DND-41 (cell line): ENCODE measurements at regions not wholly inside any gene's neighbourhood (a gene's known extent, or its start where the extent isn't known, plus 50 kb on each side); places are given as distances from the start of the nearest gene placed in this dataset.
"Not testable (repeated sequence)": the region's sequence is repeated elsewhere in the genome, so short reads cannot be mapped to it uniquely, and the experiment has no call there.

Source experiments
- EZH2 ChIP-seq: IDR thresholded peaks from 3 replicates; pipeline ENCODE4 v1.6.1; 2012; ENCODE audit warnings: borderline replicate concordance, low read depth, mild to moderate bottlenecking, moderate library complexity, low read length, inconsistent platforms; ENCODE audit not compliant: severe bottlenecking
- TF ChIP-seq, protein P1 (sequence below): IDR thresholded peaks from 2 replicates; pipeline ENCODE4 v1.5.1; 2012; ENCODE audit warnings: borderline replicate concordance, low read length, moderate library complexity, mild to moderate bottlenecking; ENCODE audit not compliant: poor library complexity, severe bottlenecking; ENCODE audit errors: extremely low read depth

DNA sequence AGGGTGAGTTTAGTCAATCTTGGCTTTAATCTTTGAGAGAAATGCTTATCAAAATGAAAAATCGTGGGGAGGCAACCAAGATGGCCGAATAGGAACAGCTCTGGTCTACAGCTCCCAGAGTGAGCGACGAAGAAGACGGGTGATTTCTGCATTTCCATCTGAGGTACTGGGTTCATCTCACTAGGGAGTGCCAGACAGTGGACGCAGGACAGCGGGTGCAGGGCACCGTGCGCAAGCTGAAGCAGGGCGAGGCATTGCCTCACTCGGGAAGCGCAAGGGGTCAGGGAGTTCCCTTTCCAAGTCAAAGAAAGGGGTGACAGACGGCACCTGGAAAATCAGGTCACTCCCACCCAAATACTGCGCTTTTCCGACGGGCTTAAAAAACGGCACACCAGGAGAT, 153.6 kb upstream of the TTC14 start:
- TF ChIP-seq, protein P1, sequence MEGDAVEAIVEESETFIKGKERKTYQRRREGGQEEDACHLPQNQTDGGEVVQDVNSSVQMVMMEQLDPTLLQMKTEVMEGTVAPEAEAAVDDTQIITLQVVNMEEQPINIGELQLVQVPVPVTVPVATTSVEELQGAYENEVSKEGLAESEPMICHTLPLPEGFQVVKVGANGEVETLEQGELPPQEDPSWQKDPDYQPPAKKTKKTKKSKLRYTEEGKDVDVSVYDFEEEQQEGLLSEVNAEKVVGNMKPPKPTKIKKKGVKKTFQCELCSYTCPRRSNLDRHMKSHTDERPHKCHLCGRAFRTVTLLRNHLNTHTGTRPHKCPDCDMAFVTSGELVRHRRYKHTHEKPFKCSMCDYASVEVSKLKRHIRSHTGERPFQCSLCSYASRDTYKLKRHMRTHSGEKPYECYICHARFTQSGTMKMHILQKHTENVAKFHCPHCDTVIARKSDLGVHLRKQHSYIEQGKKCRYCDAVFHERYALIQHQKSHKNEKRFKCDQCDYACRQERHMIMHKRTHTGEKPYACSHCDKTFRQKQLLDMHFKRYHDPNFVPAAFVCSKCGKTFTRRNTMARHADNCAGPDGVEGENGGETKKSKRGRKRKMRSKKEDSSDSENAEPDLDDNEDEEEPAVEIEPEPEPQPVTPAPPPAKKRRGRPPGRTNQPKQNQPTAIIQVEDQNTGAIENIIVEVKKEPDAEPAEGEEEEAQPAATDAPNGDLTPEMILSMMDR: not testable (repeated sequence)
- not testable (repeated sequence) for TF ChIP-seq EZH2
